Osteocyte (in vitro differentiated cells): ENCODE measurements at regions not wholly inside any gene's neighbourhood (a gene's known extent, or its start where the extent isn't known, plus 50 kb on each side); places are given as distances from the start of the nearest gene placed in this dataset.

Source experiments
- DNase-seq: peaks from one replicate; pipeline ENCODE4 v3.0.0; 2021; ENCODE audit warnings: mixed read lengths; ENCODE audit not compliant: unreplicated experiment; ENCODE audit errors: extremely low spot score
- H3K27ac Mint-ChIP-seq: one replicate; pipeline ENCODE4 v1.8.0; 2021; ENCODE audit warnings: mild to moderate bottlenecking, mixed read lengths; ENCODE audit not compliant: unreplicated experiment
- H3K27me3 Mint-ChIP-seq: one replicate; pipeline ENCODE4 v1.8.0; 2021; ENCODE audit warnings: mixed read lengths; ENCODE audit not compliant: unreplicated experiment
- H3K36me3 Mint-ChIP-seq: one replicate; pipeline ENCODE4 v1.8.0; 2021; ENCODE audit warnings: mixed read lengths; ENCODE audit not compliant: unreplicated experiment
- H3K4me1 Mint-ChIP-seq: one replicate; pipeline ENCODE4 v1.8.0; 2021; ENCODE audit warnings: mixed read lengths; ENCODE audit not compliant: unreplicated experiment
- H3K4me3 Mint-ChIP-seq: one replicate; pipeline ENCODE4 v1.8.0; 2021; ENCODE audit warnings: mild to moderate bottlenecking, moderate library complexity, mixed read lengths; ENCODE audit not compliant: unreplicated experiment
- H3K9me3 Mint-ChIP-seq: one replicate; pipeline ENCODE4 v1.8.0; 2021; ENCODE audit warnings: mixed read lengths; ENCODE audit not compliant: unreplicated experiment
- CTCF ChIP-seq: fragments of 200-600 bp; sonication (generic); IDR thresholded peaks from 2 replicates; pipeline ENCODE4 v1.5.0; 2021; ENCODE audit warnings: antibody characterized with exemption, mild to moderate bottlenecking, moderate library complexity

- H3K4me3 Mint-ChIP-seq, result no peak overlapping the region
- H3K27me3 Mint-ChIP-seq, result no peaks in the 10 kb centered on the region
- DNase-seq, result no peak
Observed at GRCh38 chr13:84460989-84461388, 578.7 kb upstream of the SLITRK1 start.

GRCh38 chr13:84455143-84455905 lies 573.0 kb upstream of the SLITRK1 start:
- peaks cover 6% of the 10 kb centered on the region for H3K36me3 Mint-ChIP-seq
- H3K27ac Mint-ChIP-seq, result no peak overlapping the region
- DNase-seq, result no peak
- no peak for TF ChIP-seq CTCF
- peaks cover 24% of the 10 kb centered on the region for H3K9me3 Mint-ChIP-seq
- no peaks in the 10 kb centered on the region for H3K27me3 Mint-ChIP-seq
- H3K4me3 Mint-ChIP-seq, result no peak overlapping the region
- no peaks in the 10 kb centered on the region for H3K4me1 Mint-ChIP-seq

More at GRCh38 chr13:84460989-84461388, 578.7 kb upstream of the SLITRK1 start:
- no peaks in the 10 kb centered on the region for H3K9me3 Mint-ChIP-seq
- H3K4me1 Mint-ChIP-seq, result no peaks in the 10 kb centered on the region
- H3K36me3 Mint-ChIP-seq, result no peaks in the 10 kb centered on the region
- no peak for TF ChIP-seq CTCF
- no peak overlapping the region for H3K27ac Mint-ChIP-seq

GRCh38 chr13:84447640-84447978 lies 565.3 kb upstream of the SLITRK1 start:
- peak overlapping the region; percentile 24 for H3K4me3 Mint-ChIP-seq
- H3K4me1 Mint-ChIP-seq, result peaks cover 27% of the 10 kb centered on the region
- H3K36me3 Mint-ChIP-seq, result peaks cover 1% of the 10 kb centered on the region
- peak overlapping the region; percentile 87 for H3K27ac Mint-ChIP-seq
- no peaks in the 10 kb centered on the region for H3K27me3 Mint-ChIP-seq
- DNase-seq, result no peak
- no peak for TF ChIP-seq CTCF
- H3K9me3 Mint-ChIP-seq, result peaks cover 36% of the 10 kb centered on the region

GRCh38 chr13:84446972-84447639 lies 564.8 kb upstream of the SLITRK1 start:
- Mint-ChIP-seq H3K9me3 (peaks cover 37% of the 10 kb centered on the region), H3K4me3 (peak overlapping the region; percentile 24), H3K4me1 (peaks cover 27% of the 10 kb centered on the region), H3K27ac (peak overlapping the region; percentile 87), H3K27me3 (no peaks in the 10 kb centered on the region), H3K36me3 (peaks cover 1% of the 10 kb centered on the region)
- DNase-seq, result peak; percentile 92
- TF ChIP-seq CTCF, result no peak

GRCh38 chr13:84445776-84446175 lies 563.5 kb upstream of the SLITRK1 start:
- TF ChIP-seq CTCF, result no peak
- H3K4me1 Mint-ChIP-seq, result peaks cover 27% of the 10 kb centered on the region
- no peaks in the 10 kb centered on the region for H3K27me3 Mint-ChIP-seq
- no peak for DNase-seq
- H3K27ac Mint-ChIP-seq, result no peak overlapping the region
- no peak overlapping the region for H3K4me3 Mint-ChIP-seq
- H3K9me3 Mint-ChIP-seq, result peaks cover 32% of the 10 kb centered on the region
- no peaks in the 10 kb centered on the region for H3K36me3 Mint-ChIP-seq
